GM12891 (cell line): ENCODE measurements at regions not wholly inside any gene's neighbourhood (a gene's known extent, or its start where the extent isn't known, plus 50 kb on each side); places are given as distances from the start of the nearest gene placed in this dataset.

Source experiments
- PAX5 ChIP-seq: IDR thresholded peaks from 2 replicates; pipeline ENCODE4 v1.6.1; 2011; ENCODE audit warnings: low read length, moderate library complexity, mild to moderate bottlenecking; ENCODE audit not compliant: insufficient read depth, severe bottlenecking
- POLR2A ChIP-seq: IDR thresholded peaks from 2 replicates; pipeline ENCODE4 v1.6.1; 2011; ENCODE audit warnings: low read depth, low read length, control low read depth
- POLR2AphosphoS5 ChIP-seq: IDR thresholded peaks from 2 replicates; pipeline ENCODE4 v1.6.1; 2011; ENCODE audit warnings: low read depth, low read length, control low read depth
- POU2F2 ChIP-seq: IDR thresholded peaks from 2 replicates; pipeline ENCODE4 v1.6.1; 2011; ENCODE audit warnings: low read depth, mild to moderate bottlenecking, control low read depth, low read length, moderate library complexity
- SPI1 ChIP-seq: IDR thresholded peaks from 2 replicates; pipeline ENCODE4 v1.6.1; 2011; ENCODE audit warnings: low read depth, low read length, control low read depth
- TAF1 ChIP-seq: IDR thresholded peaks from 2 replicates; pipeline ENCODE4 v1.6.1; 2011; ENCODE audit warnings: low read depth, low read length, control low read depth

DNA sequence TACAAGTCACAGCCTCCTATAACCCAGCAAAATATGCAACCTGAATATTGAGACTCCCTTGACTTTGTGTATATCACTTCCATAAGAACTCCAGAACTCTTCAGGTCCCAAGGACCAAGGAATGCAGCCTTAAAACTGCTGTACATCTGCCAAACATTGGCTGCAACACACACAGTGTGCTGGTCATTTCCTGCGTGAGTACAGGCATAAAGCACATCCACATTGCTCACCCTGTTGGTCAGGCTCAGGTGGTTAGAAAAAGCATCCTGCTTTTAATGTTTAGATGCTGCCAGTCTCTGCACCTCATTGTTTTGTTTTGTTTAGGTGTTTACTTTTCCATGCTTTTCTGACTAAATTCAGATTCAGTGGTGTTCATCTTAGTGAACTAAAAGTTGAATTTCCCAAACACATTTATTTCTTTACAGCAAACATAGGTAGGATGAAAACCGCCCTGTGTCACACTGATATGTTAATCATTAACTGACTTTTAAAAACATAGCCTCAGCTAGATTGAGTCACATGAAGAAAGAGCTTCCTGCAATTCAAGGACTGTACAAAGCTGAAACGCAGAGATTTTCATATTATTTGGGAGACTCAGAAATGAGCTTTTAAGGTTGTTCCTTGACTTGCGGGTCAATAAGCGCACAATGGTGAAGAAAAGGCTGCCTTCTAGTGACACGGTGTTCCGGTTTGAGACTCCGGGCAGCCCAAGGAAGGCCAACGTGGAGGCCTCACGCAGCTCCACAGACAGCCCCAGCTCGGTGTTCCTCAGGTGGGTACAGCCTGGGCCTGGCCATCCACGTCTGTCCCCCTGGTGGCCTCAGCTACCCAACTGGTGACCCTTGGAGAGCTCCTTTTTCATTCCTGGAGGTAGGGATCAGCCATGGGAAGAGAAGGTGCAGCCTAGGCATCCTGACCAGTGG lies 52.2 kb upstream of the GRAMD2B start:
- TF ChIP-seq POLR2AphosphoS5 (no peak), POU2F2 (no peak), TAF1 (no peak), SPI1 (no peak), POLR2A (no peak), PAX5 (no peak)
